Kidney (tissue), 13 donors: ENCODE measurements at regions not wholly inside any gene's neighbourhood (a gene's known extent, or its start where the extent isn't known, plus 50 kb on each side); places are given as distances from the start of the nearest gene placed in this dataset.
"Not testable (repeated sequence)": the region's sequence is repeated elsewhere in the genome, so short reads cannot be mapped to it uniquely, and the experiment has no call there.

Source experiments
- DNase-seq, 5 donors: peaks; one replicate each; pipeline ENCODE4 v3.0.0-alpha.2; 2013 to 2020
- FAIRE-seq: peaks from 2 replicates; lab custom pipeline; 2012; peaks lifted over from hg19 to GRCh38; lab: Jason Lieb, UNC
- H3K27ac ChIP-seq, 2 donors: one replicate each; pipeline ENCODE4 v1.7.0; 2013; ENCODE audit warnings: low read depth in 2 of 2, low read length in 2 of 2, inconsistent platforms in 1 of 2
- H3K27me3 ChIP-seq: one replicate; pipeline ENCODE4 v1.7.1; 2013; ENCODE audit warnings: low read length, inconsistent platforms; ENCODE audit not compliant: control insufficient read depth, insufficient read depth
- H3K36me3 ChIP-seq, 3 donors: one replicate each; pipeline versions ENCODE4 v1.7.0 to v1.7.1; 2013; ENCODE audit warnings: low read length in 3 of 3, control low read depth in 1 of 3, inconsistent platforms in 1 of 3; ENCODE audit not compliant: insufficient read depth in 3 of 3, control insufficient read depth in 2 of 3
- H3K4me1 ChIP-seq, 3 donors: one replicate each; pipeline versions ENCODE4 v1.7.0 to v1.7.1; 2013; ENCODE audit warnings: low read length in 3 of 3, inconsistent platforms in 1 of 3, low read depth in 1 of 3; ENCODE audit not compliant: control insufficient read depth in 2 of 3, insufficient read depth in 2 of 3
- H3K4me3 ChIP-seq, 3 donors: one replicate each; pipeline versions ENCODE4 v1.7.0 to v1.8.1; 2013; ENCODE audit warnings: low read length in 3 of 3, control low read depth in 1 of 3, inconsistent platforms in 1 of 3
- H3K9ac ChIP-seq, 3 donors: one replicate each; pipeline versions ENCODE4 v1.7.0 to v1.7.1; 2013; ENCODE audit warnings: low read length in 3 of 3, control low read depth in 1 of 3, inconsistent platforms in 1 of 3
- H3K9me3 ChIP-seq, 3 donors: one replicate each; pipeline versions ENCODE4 v1.7.0 to v1.7.1; 2013; ENCODE audit warnings: low read length in 3 of 3, control low read depth in 1 of 3, inconsistent platforms in 1 of 3; ENCODE audit not compliant: control insufficient read depth in 2 of 3, insufficient read depth in 1 of 3
- intact Hi-C: fragments of 100-400 bp; cut with DNase I; formaldehyde crosslinking; loops from one replicate; pipeline ENCODE4 v1.11.1; 2022
- TF ChIP-seq, protein P1 (sequence below): IDR thresholded peaks from 3 replicates; pipeline ENCODE4 v1.5.1; 2012; ENCODE audit warnings: mild to moderate bottlenecking, moderate library complexity, borderline replicate concordance; ENCODE audit not compliant: insufficient read depth; ENCODE audit errors: extremely low read depth
- donor health status: control.
- donor health status: control.
- donor health status: control.
- donor health status: control.
- donor health status: control.
- donor health status: DM: yes; HTN: yes; CAD: no.
- donor health status: Normal renal cell carcinoma (clear cell type).

GRCh38 chr10:37520488-37520887 lies 336.9 kb downstream of the ZNF248 start:
- no peak overlapping the region for H3K4me3 ChIP-seq
- H3K9me3 ChIP-seq, result no peaks in the 10 kb centered on the region
- H3K4me1 ChIP-seq, result no peaks in the 10 kb centered on the region
- DNase-seq (no peak), FAIRE-seq (no peak)
- H3K9ac ChIP-seq, result no peak overlapping the region
- no peaks in the 10 kb centered on the region for H3K36me3 ChIP-seq
- no peak overlapping the region for H3K27ac ChIP-seq
- TF ChIP-seq, protein P1, sequence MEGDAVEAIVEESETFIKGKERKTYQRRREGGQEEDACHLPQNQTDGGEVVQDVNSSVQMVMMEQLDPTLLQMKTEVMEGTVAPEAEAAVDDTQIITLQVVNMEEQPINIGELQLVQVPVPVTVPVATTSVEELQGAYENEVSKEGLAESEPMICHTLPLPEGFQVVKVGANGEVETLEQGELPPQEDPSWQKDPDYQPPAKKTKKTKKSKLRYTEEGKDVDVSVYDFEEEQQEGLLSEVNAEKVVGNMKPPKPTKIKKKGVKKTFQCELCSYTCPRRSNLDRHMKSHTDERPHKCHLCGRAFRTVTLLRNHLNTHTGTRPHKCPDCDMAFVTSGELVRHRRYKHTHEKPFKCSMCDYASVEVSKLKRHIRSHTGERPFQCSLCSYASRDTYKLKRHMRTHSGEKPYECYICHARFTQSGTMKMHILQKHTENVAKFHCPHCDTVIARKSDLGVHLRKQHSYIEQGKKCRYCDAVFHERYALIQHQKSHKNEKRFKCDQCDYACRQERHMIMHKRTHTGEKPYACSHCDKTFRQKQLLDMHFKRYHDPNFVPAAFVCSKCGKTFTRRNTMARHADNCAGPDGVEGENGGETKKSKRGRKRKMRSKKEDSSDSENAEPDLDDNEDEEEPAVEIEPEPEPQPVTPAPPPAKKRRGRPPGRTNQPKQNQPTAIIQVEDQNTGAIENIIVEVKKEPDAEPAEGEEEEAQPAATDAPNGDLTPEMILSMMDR, result no peak
- intact Hi-C loops, result no loop called here
- H3K27me3 ChIP-seq, result no peaks in the 10 kb centered on the region

- H3K4me1 ChIP-seq, H3K36me3 ChIP-seq, H3K4me3 ChIP-seq, intact Hi-C loops, DNase-seq, H3K9ac ChIP-seq, H3K27ac ChIP-seq, H3K27me3 ChIP-seq, FAIRE-seq: not testable (repeated sequence)
- H3K9me3 ChIP-seq, result peaks cover 0 to 11% (median 0%) of the 10 kb centered on the region in 3 donors
Observed at GRCh38 chr10:37510520-37510919, 346.9 kb downstream of the ZNF248 start.

DNA sequence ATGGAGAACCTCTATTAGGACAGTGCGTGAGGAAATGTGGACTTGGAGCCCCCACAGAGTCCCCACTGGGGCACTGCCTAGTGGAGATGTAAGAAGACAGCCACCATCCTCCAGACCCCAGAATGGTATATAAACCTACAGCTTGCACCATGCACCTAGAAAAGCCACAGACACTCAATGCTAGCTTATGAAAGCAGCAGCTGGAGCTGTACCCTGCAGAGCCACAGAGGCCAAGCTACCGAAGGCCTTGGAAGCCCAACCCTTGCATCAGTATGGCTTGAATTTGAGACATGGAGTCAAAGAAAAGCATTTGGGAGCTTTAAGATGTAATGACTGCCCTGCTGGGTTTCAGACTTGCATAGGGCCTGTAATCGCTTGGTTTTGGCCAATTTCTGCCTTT lies 361.3 kb downstream of the ZNF248 start:
- Histone ChIP-seq H3K4me1 (no peaks in the 10 kb centered on the region), H3K27me3 (no peaks in the 10 kb centered on the region), H3K27ac (no peak overlapping the region), H3K9me3 (no peaks in the 10 kb centered on the region), H3K4me3 (no peak overlapping the region), H3K9ac (no peak overlapping the region), H3K36me3 (no peaks in the 10 kb centered on the region)
- TF ChIP-seq, protein P1, result no peak
- intact Hi-C loops, result no loop called here
- DNase-seq (no peak), FAIRE-seq (no peak)

DNA sequence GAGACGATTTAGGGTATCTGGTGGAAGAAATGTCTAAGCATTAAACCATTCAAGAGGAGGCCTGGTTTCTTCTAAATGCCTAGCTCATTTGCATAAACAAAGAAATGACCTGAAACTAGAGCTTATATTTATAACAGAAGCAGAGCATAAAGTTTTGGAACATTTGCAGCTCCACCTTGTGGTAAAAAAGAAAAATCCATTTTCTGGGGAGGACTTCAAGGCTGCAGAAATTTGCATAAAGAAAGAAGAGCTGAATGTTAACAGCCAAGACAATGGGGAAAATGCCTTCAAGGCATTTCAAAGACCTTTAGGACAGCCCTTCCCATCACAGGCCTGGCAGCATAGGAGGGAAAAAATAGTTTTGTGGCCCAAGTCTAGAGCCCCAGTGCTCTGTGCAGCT lies 362.0 kb downstream of the ZNF248 start:
- Histone ChIP-seq H3K27ac (no peak overlapping the region), H3K36me3 (no peaks in the 10 kb centered on the region), H3K9ac (no peak overlapping the region), H3K4me3 (no peak overlapping the region), H3K4me1 (no peaks in the 10 kb centered on the region), H3K27me3 (no peaks in the 10 kb centered on the region), H3K9me3 (no peaks in the 10 kb centered on the region)
- DNase-seq (no peak), FAIRE-seq (no peak)
- TF ChIP-seq, protein P1, result peak; percentile 35
- intact Hi-C loops, result no loop called here

DNA sequence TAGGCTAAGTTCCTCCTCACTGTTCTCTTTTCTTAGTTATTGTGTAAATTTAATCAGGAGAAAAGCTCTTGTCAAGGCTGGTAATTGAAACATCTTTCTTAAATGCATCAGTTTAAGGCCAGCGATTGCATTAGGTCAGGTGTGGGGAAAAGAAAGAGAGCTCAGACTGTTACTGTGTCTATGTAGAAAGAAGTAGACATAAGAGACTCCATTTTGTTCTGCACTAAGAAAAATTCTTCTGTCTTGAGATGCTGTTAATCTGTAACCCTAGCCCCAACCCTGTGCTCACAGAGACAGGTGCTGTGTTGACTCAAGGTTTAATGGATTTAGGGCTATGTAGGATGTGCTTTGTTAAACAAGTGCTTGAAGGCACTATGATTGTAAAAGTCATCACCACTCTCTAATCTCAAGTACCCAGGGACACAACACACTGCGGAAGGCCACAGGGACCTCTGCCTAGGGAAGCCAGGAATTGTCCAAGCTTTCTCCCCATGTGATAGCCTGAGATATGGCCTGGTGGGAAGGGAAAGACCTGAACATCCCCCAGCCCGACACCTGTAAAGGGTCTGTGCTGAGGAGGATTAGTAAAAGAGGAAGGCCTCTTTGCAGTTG lies 364.1 kb downstream of the ZNF248 start:
- intact Hi-C loops, H3K27ac ChIP-seq, H3K9ac ChIP-seq, H3K4me3 ChIP-seq, H3K4me1 ChIP-seq, H3K27me3 ChIP-seq, FAIRE-seq, H3K36me3 ChIP-seq, DNase-seq, H3K9me3 ChIP-seq: not testable (repeated sequence)
